SHP77 treated with DMSO at 0.1 percent for 48 hours (cell line): ENCODE measurements at regions not wholly inside any gene's neighbourhood (a gene's known extent, or its start where the extent isn't known, plus 50 kb on each side); places are given as distances from the start of the nearest gene placed in this dataset.
"Not testable (repeated sequence)": the region's sequence is repeated elsewhere in the genome, so short reads cannot be mapped to it uniquely, and the experiment has no call there.

ENCODE experiments used
- DNase-seq: peaks from one replicate; lab custom pipeline; 2025; lab: John Stamatoyannopoulos, UW

GRCh38 chr17:71782021-71782420 is 338.8 kb upstream of the SOX9 start:
- DNase-seq = not testable (repeated sequence)

DNA sequence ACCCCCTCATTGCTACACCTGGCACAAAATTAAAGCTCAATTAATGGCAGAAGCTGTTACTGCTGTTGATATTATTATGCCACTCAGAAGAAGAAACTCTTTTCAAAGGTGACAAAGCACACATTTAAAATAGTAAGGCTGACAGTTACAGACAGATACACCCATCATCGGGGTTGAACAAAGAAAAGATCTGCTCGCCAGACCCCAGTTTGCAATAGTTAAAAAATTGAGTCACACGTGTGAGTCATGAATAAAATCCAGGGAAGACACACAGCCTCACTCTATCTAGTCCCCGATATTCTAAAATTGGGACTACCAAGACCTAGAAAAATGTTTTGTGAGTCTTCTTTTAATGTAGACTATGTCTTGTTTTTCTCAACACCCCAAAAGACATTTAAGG is 330.0 kb upstream of the SOX9 start:
- no peak for DNase-seq

- DNase-seq = no peak
These were observed 329.5 kb upstream of the SOX9 start for GRCh38 chr17:71791311-71791710.

DNA sequence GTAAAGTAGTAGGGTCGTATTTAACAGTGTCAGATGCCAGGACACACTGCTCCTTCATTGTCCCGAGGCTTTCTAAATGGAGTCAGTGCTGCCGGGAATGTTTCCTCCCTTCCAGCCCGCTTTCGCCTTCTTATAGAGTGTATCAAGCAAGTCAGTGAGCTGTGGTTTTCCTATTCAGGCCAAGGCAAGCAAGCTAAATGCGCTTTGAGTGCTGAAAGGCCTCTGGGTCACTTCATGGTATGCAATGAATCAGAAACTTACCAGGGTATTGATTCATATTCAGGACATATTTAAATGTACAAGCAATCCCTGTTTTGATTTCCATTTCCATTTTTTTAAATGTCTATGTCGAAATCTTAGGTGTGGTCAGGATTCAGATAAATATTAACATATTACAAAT is 327.9 kb upstream of the SOX9 start:
- no peak for DNase-seq

DNA sequence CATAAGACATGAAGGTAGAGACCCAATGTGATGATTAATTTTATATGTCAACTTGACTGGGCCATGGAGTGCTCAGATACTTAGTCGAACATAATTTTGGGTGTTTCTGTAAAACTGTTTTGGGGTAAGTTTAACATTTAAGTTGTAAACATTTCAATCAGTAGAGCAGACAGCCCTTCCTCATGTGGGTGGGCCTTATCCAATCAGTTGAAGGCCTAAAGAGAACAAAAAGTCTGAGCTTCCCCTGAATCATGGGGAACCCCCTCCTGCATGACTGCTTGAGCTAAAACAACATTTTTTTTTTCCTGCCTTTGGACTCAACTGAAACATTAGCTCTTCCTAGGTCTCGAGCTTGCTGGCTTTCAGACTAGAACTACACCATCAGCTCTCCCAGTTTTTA is 327.3 kb upstream of the SOX9 start:
- DNase-seq = no peak

DNA sequence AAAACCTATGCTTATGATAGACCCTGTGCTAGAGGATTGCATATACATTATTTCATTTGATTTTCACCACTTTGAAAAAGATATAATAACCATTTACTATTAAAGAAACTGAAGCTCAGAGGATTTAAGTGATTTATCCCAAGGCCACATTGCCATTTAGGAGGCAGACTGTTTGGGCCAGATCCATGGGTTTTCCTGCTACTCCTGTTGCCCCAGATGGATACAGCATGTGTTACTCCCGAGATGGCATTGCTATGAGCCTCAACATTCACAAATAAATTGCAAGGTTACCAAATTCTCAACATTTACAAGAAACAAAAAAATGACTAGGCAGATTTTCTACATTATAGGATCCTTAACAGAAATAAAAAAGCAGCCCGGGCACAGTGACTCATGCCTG is 322.1 kb upstream of the SOX9 start:
- DNase-seq = no peak

- DNase-seq = no peak
These were observed 321.2 kb upstream of the SOX9 start for GRCh38 chr17:71799657-71800056.

DNA sequence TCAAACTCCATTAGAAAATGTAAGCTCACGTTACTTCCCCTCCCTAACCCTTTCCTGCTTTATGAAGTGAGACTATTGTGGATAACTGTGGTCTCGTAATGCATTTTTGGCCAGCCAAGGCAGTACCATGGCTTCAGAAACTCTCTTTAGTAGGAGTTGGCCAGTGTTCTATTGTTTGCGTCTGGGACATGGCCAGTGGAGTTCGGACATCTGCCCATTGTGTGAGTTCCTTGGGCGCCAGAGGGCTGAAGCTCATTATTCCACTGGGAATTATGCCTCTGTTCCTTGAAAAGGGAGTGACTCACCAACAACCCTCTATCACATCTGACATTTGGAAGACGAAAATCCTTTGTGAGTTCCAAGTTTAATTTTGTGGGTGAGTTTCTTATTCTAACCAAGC is 319.5 kb upstream of the SOX9 start:
- no peak for DNase-seq

GRCh38 chr17:71802663-71803062 is 318.2 kb upstream of the SOX9 start:
- DNase-seq = no peak

DNA sequence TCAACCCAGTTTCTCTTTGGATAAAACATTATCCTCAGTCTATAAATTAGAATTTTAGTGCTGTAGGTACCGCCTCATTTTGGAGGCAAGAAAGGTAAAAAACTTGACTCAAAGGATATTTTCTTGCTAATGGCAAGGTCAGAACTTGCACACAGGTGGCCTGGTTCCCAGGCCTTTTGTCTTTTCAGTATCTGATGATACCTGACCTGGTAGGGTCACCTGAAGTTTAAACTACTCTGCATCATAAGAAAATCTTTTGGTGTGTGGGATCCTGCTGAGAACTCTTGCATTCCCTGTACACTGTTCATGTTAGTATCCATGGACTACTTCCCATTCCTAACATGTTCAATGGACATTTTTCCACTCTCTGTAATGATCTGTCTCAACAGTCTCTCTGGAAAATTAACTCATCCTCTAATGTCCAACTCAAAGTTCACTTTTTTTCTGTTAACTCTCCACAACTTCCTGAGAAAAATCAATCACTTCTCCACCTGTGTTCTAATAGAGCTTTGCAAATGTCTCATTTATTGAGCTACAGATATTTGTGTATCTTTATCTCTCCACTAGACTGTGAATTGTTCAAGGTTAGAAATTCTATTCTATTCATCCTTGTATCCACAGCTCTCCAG is 317.1 kb upstream of the SOX9 start:
- DNase-seq = no peak

- DNase-seq = no peak
These were observed 311.3 kb upstream of the SOX9 start for GRCh38 chr17:71809537-71809936.

- not testable (repeated sequence) for DNase-seq
These were observed 307.0 kb upstream of the SOX9 start for GRCh38 chr17:71813861-71814260.

DNA sequence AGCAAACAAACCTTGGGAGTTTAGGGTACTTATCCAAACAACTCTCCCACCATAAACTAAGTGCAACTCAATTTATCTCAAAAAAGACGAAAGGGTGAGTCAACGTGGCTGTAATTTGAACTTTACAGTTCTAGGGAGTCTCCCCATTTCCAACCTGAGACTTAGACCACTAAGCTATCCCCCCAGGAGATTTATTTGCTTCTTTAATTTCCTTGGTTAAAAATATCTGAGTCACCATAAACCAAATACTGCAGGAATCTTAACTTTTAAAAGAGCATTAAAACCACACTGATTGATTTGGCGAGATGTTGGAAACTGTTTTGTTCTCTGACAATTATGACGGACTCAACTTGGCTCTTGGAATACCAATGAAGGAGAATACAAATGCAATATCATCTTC is 299.3 kb upstream of the SOX9 start:
- DNase-seq = no peak

DNA sequence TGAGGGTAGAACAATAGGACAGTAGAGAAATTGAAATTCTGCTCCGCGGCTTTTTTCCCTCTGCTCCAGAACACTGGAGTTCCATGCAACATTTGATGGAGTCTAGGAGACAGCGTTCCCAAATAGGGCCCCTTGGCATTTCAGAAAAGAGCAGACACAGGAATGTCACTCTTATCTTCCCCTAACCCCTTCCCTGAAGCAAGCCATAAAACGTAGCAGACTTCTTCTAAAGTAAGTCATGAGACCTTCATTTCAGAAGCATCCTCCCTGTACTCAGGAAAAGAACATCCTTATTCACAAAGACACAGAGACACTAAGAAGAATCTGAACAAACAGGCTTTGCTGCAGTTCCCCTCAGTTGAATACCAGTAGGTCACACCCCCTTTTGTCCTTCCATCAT is 296.1 kb upstream of the SOX9 start:
- DNase-seq = no peak

GRCh38 chr17:71825687-71826086 is 295.1 kb upstream of the SOX9 start:
- DNase-seq = no peak

GRCh38 chr17:71828182-71828596 is 292.6 kb upstream of the SOX9 start:
- DNase-seq = no peak

DNA sequence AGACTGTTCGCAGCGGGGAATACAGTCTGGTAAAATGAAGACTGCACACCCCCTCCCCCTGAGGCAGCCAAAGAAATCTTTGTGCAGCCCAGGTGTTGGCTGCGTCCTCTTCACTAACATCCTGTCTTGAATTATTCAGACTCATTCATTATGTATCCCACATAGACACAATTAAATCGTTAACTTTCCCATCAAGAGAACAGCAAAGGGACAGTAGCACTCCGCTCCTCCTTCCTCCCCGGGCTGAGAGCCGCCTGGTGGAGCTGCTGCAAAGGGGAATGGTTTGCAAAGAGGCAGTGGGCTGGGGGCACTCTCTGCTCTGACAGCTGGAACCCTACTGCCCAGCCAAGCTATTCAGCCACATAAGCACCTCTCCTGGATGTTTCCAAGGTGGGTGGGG is 290.0 kb upstream of the SOX9 start:
- DNase-seq = no peak

DNA sequence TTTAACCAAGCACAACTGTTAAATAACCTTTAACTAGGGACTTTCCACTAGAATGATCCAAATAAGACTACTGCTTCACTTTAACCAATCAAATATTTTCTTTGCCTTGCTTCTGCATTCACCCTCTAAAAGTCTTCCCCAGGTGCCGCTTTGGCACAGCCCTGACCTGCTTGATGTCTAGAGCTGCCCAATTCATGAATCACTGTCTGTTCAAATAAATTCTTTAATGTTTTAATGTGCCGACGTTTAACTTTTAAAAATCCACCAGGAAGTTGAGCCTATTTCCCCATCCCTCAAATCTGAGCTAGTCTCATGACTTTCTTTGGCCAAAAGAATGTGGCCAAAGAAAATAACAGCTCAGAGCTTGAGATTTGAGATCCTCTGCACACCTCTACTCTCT is 277.8 kb upstream of the SOX9 start:
- DNase-seq = no peak

- no peak for DNase-seq
These were observed 275.5 kb upstream of the SOX9 start for GRCh38 chr17:71845337-71845736.

DNA sequence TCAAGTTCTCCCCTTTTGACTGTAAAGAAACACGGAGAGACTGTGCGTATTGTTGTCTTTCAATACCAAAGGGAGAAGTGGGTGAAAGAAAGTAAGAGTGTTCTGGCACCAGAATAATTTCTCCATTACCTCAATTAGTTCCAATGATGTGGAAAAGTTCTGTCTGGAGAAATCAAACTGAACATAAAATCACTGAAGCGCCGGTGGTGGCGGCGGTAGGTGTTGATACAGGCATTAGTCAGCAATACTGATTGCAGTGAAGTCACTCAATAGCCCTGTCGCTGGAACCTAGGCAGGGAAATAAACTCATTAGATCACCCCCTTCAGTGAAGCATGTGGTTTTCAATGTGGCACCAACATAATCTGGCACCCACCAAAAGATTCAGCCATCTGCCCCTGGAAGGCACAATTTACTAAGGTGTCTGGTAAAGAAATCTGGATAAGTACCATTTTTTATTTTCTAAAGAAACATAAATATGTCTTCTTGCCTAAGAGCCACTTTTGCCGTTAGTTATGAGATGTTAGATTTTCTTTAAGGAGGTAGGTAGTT is 274.2 kb upstream of the SOX9 start:
- DNase-seq = no peak

- DNase-seq = no peak
These were observed 270.7 kb upstream of the SOX9 start for GRCh38 chr17:71849783-71850768.

DNA sequence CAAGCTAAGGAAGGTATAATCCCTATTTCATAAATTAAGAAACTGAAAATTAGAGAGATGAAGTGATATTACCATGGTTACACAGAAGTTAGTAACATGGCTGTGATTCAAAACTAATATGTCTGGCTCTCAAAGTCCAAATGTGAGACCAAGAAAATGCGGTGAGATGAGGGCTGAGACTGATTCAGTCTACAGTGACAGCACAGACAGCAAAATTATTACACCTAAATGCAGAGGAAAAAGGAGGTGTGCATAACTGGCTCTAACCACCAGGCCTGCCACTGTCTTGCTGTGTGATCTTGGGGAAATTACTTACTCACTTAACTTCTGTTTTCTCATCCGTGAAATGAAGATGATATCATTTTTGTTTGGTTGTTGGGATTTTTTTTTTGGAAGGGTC is 270.0 kb upstream of the SOX9 start:
- no peak for DNase-seq

DNA sequence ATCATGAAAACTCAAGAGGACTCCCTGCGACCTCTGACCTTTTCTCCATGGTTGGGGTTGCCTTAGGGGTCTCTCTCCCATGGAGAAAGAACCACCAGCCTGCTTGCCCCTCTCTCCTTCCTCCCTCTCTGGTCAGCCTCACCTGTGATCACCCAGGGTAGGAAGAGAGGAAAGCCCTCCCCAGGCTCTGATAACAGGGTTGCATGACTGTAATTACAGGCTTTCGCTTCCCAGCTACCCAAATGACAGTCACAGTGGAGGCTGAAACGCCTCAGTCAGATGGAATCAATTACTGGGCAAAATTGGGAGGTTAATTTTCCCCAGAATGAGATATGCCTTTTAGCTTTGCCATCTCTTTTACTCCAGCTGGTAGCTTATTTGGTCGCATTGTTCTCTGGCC is 265.8 kb upstream of the SOX9 start:
- no peak for DNase-seq
